ENCODE measurements at regions not wholly inside any gene's neighbourhood (a gene's known extent, or its start where the extent isn't known, plus 50 kb on each side); places are given as distances from the start of the nearest gene placed in this dataset.
A peak's percentile ranks its signal among the peaks of the same experiment; 100 is the strongest.

- Histone ChIP-seq H3K9me3 (ENCODE audit: control extremely low read depth in 1 of 5, control insufficient read depth in 4 of 5, insufficient read depth in 2 of 5, low read depth in 1 of 5, low read length in 4 of 5) (no peaks in the 10 kb centered on the region), H3K4me1 (ENCODE audit: control extremely low read depth in 1 of 4, control insufficient read depth in 4 of 4, insufficient read depth in 4 of 4, low read length in 3 of 4) (no peaks in the 10 kb centered on the region), H3K27me3 (replicated peaks in 2 of 5; ENCODE audit: control insufficient read depth in 4 of 5, insufficient read depth in 5 of 5, low read length in 4 of 5) (no peaks in the 10 kb centered on the region), H3K4me3 (ENCODE audit: control insufficient read depth in 1 of 7, extremely low read depth in 1 of 7, insufficient read depth in 4 of 7, low read depth in 2 of 7, low read length in 6 of 7) (no peak overlapping the region), H3K36me3 (ENCODE audit: control insufficient read depth in 4 of 4, insufficient read depth in 4 of 4, low read length in 3 of 4) (no peaks in the 10 kb centered on the region), H3K27ac (ENCODE audit: insufficient read depth in 1 of 2, low read depth in 1 of 2, low read length in 2 of 2, poor library complexity in 1 of 2, severe bottlenecking in 2 of 2) (no peak overlapping the region)
- ChIA-PET CTCF (no interaction called here), POLR2A (no interaction called here)
- no peak for DNase-seq
- 97% methylated on average over 4 of the region's 5 CpGs for WGBS (ENCODE audit: insufficient coverage)
Measured at GRCh38 chr1:191452586-191452985, 705.7 kb upstream of the RGS18 start.

- POLR2A ChIA-PET: no interaction called here
- CTCF ChIA-PET: no interaction called here
- no peaks in the 10 kb centered on the region for H3K9me3 ChIP-seq (ENCODE audit: control extremely low read depth in 1 of 5, control insufficient read depth in 4 of 5, insufficient read depth in 2 of 5, low read depth in 1 of 5, low read length in 4 of 5)
- H3K27me3 ChIP-seq (replicated peaks in 2 of 5; ENCODE audit: control insufficient read depth in 4 of 5, insufficient read depth in 5 of 5, low read length in 4 of 5): no peaks in the 10 kb centered on the region
- no peak overlapping the region for H3K27ac ChIP-seq (ENCODE audit: insufficient read depth in 1 of 2, low read depth in 1 of 2, low read length in 2 of 2, poor library complexity in 1 of 2, severe bottlenecking in 2 of 2)
- H3K4me3 ChIP-seq (ENCODE audit: control insufficient read depth in 1 of 7, extremely low read depth in 1 of 7, insufficient read depth in 4 of 7, low read depth in 2 of 7, low read length in 6 of 7): no peak overlapping the region
- no peaks in the 10 kb centered on the region for H3K36me3 ChIP-seq (ENCODE audit: control insufficient read depth in 4 of 4, insufficient read depth in 4 of 4, low read length in 3 of 4)
- no peaks in the 10 kb centered on the region for H3K4me1 ChIP-seq (ENCODE audit: control extremely low read depth in 1 of 4, control insufficient read depth in 4 of 4, insufficient read depth in 4 of 4, low read length in 3 of 4)
- DNase-seq: no peak
- WGBS (ENCODE audit: insufficient coverage): 57% methylated on average over 2 of the region's 2 CpGs
Measured at GRCh38 chr1:191453487-191453886, 704.8 kb upstream of the RGS18 start.

GRCh38 chr1:191457889-191458288 is 700.4 kb upstream of the RGS18 start:
- H3K4me1 ChIP-seq (ENCODE audit: control extremely low read depth in 1 of 4, control insufficient read depth in 4 of 4, insufficient read depth in 4 of 4, low read length in 3 of 4): no peaks in the 10 kb centered on the region
- H3K9me3 ChIP-seq (ENCODE audit: control extremely low read depth in 1 of 5, control insufficient read depth in 4 of 5, insufficient read depth in 2 of 5, low read depth in 1 of 5, low read length in 4 of 5): no peaks in the 10 kb centered on the region
- 90% methylated on average over 1 of the region's 3 CpGs for WGBS (ENCODE audit: insufficient coverage)
- CTCF ChIA-PET: no interaction called here
- H3K27me3 ChIP-seq (replicated peaks in 2 of 5; ENCODE audit: control insufficient read depth in 4 of 5, insufficient read depth in 5 of 5, low read length in 4 of 5): no peaks in the 10 kb centered on the region
- H3K4me3 ChIP-seq (ENCODE audit: control insufficient read depth in 1 of 7, extremely low read depth in 1 of 7, insufficient read depth in 4 of 7, low read depth in 2 of 7, low read length in 6 of 7): no peak overlapping the region
- DNase-seq: no peak
- POLR2A ChIA-PET: no interaction called here
- no peaks in the 10 kb centered on the region for H3K36me3 ChIP-seq (ENCODE audit: control insufficient read depth in 4 of 4, insufficient read depth in 4 of 4, low read length in 3 of 4)
- H3K27ac ChIP-seq (ENCODE audit: insufficient read depth in 1 of 2, low read depth in 1 of 2, low read length in 2 of 2, poor library complexity in 1 of 2, severe bottlenecking in 2 of 2): no peak overlapping the region

GRCh38 chr1:191460234-191460633 is 698.0 kb upstream of the RGS18 start:
- CTCF ChIA-PET: no interaction called here

GRCh38 chr1:191483988-191484387 is 674.3 kb upstream of the RGS18 start:
- peaks cover 0 to 5% (median 0%) of the 10 kb centered on the region in 5 experiments for H3K9me3 ChIP-seq (ENCODE audit: control extremely low read depth in 1 of 5, control insufficient read depth in 4 of 5, insufficient read depth in 2 of 5, low read depth in 1 of 5, low read length in 4 of 5)
- WGBS (ENCODE audit: insufficient coverage): 35% methylated on average over 2 of the region's 3 CpGs
- H3K4me1 ChIP-seq (ENCODE audit: control extremely low read depth in 1 of 4, control insufficient read depth in 4 of 4, insufficient read depth in 4 of 4, low read length in 3 of 4): peaks cover 0 to 5% (median 0%) of the 10 kb centered on the region in 4 experiments
- ChIA-PET CTCF (no interaction called here), POLR2A (no interaction called here)
- DNase-seq: peak; percentile 6 to 75 (median 70)
- no peaks in the 10 kb centered on the region for H3K27me3 ChIP-seq (replicated peaks in 2 of 5; ENCODE audit: control insufficient read depth in 4 of 5, insufficient read depth in 5 of 5, low read length in 4 of 5)
- H3K4me3 ChIP-seq (ENCODE audit: control insufficient read depth in 1 of 7, extremely low read depth in 1 of 7, insufficient read depth in 4 of 7, low read depth in 2 of 7, low read length in 6 of 7): no peak overlapping the region
- H3K36me3 ChIP-seq (ENCODE audit: control insufficient read depth in 4 of 4, insufficient read depth in 4 of 4, low read length in 3 of 4): peaks cover 0 to 2% (median 0%) of the 10 kb centered on the region in 4 experiments
- H3K27ac ChIP-seq (ENCODE audit: insufficient read depth in 1 of 2, low read depth in 1 of 2, low read length in 2 of 2, poor library complexity in 1 of 2, severe bottlenecking in 2 of 2): no peak overlapping the region

More at GRCh38 chr1:191460234-191460633, 698.0 kb upstream of the RGS18 start:
- Histone ChIP-seq H3K9me3 (ENCODE audit: control extremely low read depth in 1 of 5, control insufficient read depth in 4 of 5, insufficient read depth in 2 of 5, low read depth in 1 of 5, low read length in 4 of 5) (no peaks in the 10 kb centered on the region), H3K4me1 (ENCODE audit: control extremely low read depth in 1 of 4, control insufficient read depth in 4 of 4, insufficient read depth in 4 of 4, low read length in 3 of 4) (no peaks in the 10 kb centered on the region), H3K27ac (ENCODE audit: insufficient read depth in 1 of 2, low read depth in 1 of 2, low read length in 2 of 2, poor library complexity in 1 of 2, severe bottlenecking in 2 of 2) (no peak overlapping the region), H3K36me3 (ENCODE audit: control insufficient read depth in 4 of 4, insufficient read depth in 4 of 4, low read length in 3 of 4) (no peaks in the 10 kb centered on the region), H3K4me3 (ENCODE audit: control insufficient read depth in 1 of 7, extremely low read depth in 1 of 7, insufficient read depth in 4 of 7, low read depth in 2 of 7, low read length in 6 of 7) (no peak overlapping the region), H3K27me3 (replicated peaks in 2 of 5; ENCODE audit: control insufficient read depth in 4 of 5, insufficient read depth in 5 of 5, low read length in 4 of 5) (no peaks in the 10 kb centered on the region)
- DNase-seq: no peak
- POLR2A ChIA-PET: no interaction called here

GRCh38 chr1:191490303-191490702 is 668.0 kb upstream of the RGS18 start:
- ChIA-PET POLR2A (no interaction called here), CTCF (no interaction called here)
- WGBS (ENCODE audit: insufficient coverage): no CpG with 5 or more reads among the region's 2 CpGs
- DNase-seq: no peak
- no peaks in the 10 kb centered on the region for H3K27me3 ChIP-seq (replicated peaks in 2 of 5; ENCODE audit: control insufficient read depth in 4 of 5, insufficient read depth in 5 of 5, low read length in 4 of 5)
- no peak overlapping the region for H3K4me3 ChIP-seq (ENCODE audit: control insufficient read depth in 1 of 7, extremely low read depth in 1 of 7, insufficient read depth in 4 of 7, low read depth in 2 of 7, low read length in 6 of 7)
- peaks cover 0 to 6% (median 0%) of the 10 kb centered on the region in 5 experiments for H3K9me3 ChIP-seq (ENCODE audit: control extremely low read depth in 1 of 5, control insufficient read depth in 4 of 5, insufficient read depth in 2 of 5, low read depth in 1 of 5, low read length in 4 of 5)
- H3K27ac ChIP-seq (ENCODE audit: insufficient read depth in 1 of 2, low read depth in 1 of 2, low read length in 2 of 2, poor library complexity in 1 of 2, severe bottlenecking in 2 of 2): no peak overlapping the region
- peaks cover 0 to 2% (median 0%) of the 10 kb centered on the region in 4 experiments for H3K36me3 ChIP-seq (ENCODE audit: control insufficient read depth in 4 of 4, insufficient read depth in 4 of 4, low read length in 3 of 4)
- H3K4me1 ChIP-seq (ENCODE audit: control extremely low read depth in 1 of 4, control insufficient read depth in 4 of 4, insufficient read depth in 4 of 4, low read length in 3 of 4): no peaks in the 10 kb centered on the region

GRCh38 chr1:191495040-191495439 is 663.2 kb upstream of the RGS18 start:
- Histone ChIP-seq H3K27me3 (replicated peaks in 2 of 5; ENCODE audit: control insufficient read depth in 4 of 5, insufficient read depth in 5 of 5, low read length in 4 of 5) (no peaks in the 10 kb centered on the region), H3K4me1 (ENCODE audit: control extremely low read depth in 1 of 4, control insufficient read depth in 4 of 4, insufficient read depth in 4 of 4, low read length in 3 of 4) (peaks cover 0 to 1% (median 0%) of the 10 kb centered on the region in 4 experiments), H3K9me3 (ENCODE audit: control extremely low read depth in 1 of 5, control insufficient read depth in 4 of 5, insufficient read depth in 2 of 5, low read depth in 1 of 5, low read length in 4 of 5) (peaks cover 0 to 3% (median 0%) of the 10 kb centered on the region in 5 experiments), H3K36me3 (ENCODE audit: control insufficient read depth in 4 of 4, insufficient read depth in 4 of 4, low read length in 3 of 4) (no peaks in the 10 kb centered on the region), H3K27ac (ENCODE audit: insufficient read depth in 1 of 2, low read depth in 1 of 2, low read length in 2 of 2, poor library complexity in 1 of 2, severe bottlenecking in 2 of 2) (no peak overlapping the region), H3K4me3 (ENCODE audit: control insufficient read depth in 1 of 7, extremely low read depth in 1 of 7, insufficient read depth in 4 of 7, low read depth in 2 of 7, low read length in 6 of 7) (no peak overlapping the region)
- ChIA-PET POLR2A (no interaction called here), CTCF (no interaction called here)
- WGBS (ENCODE audit: insufficient coverage): 100% methylated on average over 1 of the region's 2 CpGs
- DNase-seq: no peak
